Stimulated activated CD4-positive, alpha-beta T cell treated with anti-CD3 and anti-CD28 coated beads, Interleukin-1b, Interleukin-23, amount 100 ng/mL, for 48 hours (primary cell): ENCODE measurements at regions not wholly inside any gene's neighbourhood (a gene's known extent, or its start where the extent isn't known, plus 50 kb on each side); places are given as distances from the start of the nearest gene placed in this dataset.

Experiments
- DNase-seq: peaks from one replicate; pipeline ENCODE4 v3.0.0-alpha.2; 2020

GRCh38 chr13:52975969-52976368 is 52.6 kb upstream of the OLFM4 start:
- no peak for DNase-seq

GRCh38 chr13:52975161-52975560 is 53.5 kb upstream of the OLFM4 start:
- no peak for DNase-seq

- no peak for DNase-seq
These were observed 53.9 kb upstream of the OLFM4 start for GRCh38 chr13:52974711-52975110.

- no peak for DNase-seq
These were observed 59.2 kb upstream of the OLFM4 start for GRCh38 chr13:52969373-52969772.

- DNase-seq, result peak; percentile 61
These were observed 60.4 kb upstream of the OLFM4 start for GRCh38 chr13:52968074-52968700.

- no peak for DNase-seq
These were observed 66.6 kb upstream of the OLFM4 start for GRCh38 chr13:52961987-52962386.

- no peak for DNase-seq
These were observed 67.2 kb upstream of the OLFM4 start for GRCh38 chr13:52961256-52961910.

- DNase-seq, result no peak
These were observed 73.1 kb upstream of the OLFM4 start for GRCh38 chr13:52955472-52955874.

GRCh38 chr13:52954838-52955237 is 73.8 kb upstream of the OLFM4 start:
- no peak for DNase-seq

GRCh38 chr13:52950436-52950956 is 78.1 kb upstream of the OLFM4 start:
- no peak for DNase-seq

- DNase-seq, result no peak
These were observed 78.9 kb upstream of the OLFM4 start for GRCh38 chr13:52949742-52950141.

GRCh38 chr13:52949044-52949443 is 79.6 kb upstream of the OLFM4 start:
- no peak for DNase-seq

GRCh38 chr13:52947921-52948373 is 80.7 kb upstream of the OLFM4 start:
- DNase-seq, result no peak

- DNase-seq, result no peak
These were observed 83.3 kb upstream of the OLFM4 start for GRCh38 chr13:52945348-52945747.

- DNase-seq, result no peak
These were observed 83.9 kb upstream of the OLFM4 start for GRCh38 chr13:52944697-52945096.

GRCh38 chr13:52938065-52938464 is 89.6 kb upstream of the PCDH8 start:
- no peak for DNase-seq

GRCh38 chr13:52936806-52937205 is 88.4 kb upstream of the PCDH8 start:
- no peak for DNase-seq

GRCh38 chr13:52934258-52934657 is 85.8 kb upstream of the PCDH8 start:
- DNase-seq, result no peak

- DNase-seq, result no peak
These were observed 85.2 kb upstream of the PCDH8 start for GRCh38 chr13:52933547-52934210.

- no peak for DNase-seq
These were observed 84.7 kb upstream of the PCDH8 start for GRCh38 chr13:52933099-52933498.

- no peak for DNase-seq
These were observed 84.2 kb upstream of the PCDH8 start for GRCh38 chr13:52932649-52933048.

GRCh38 chr13:52931539-52932431 is 83.3 kb upstream of the PCDH8 start:
- no peak for DNase-seq

GRCh38 chr13:52931131-52931530 is 82.7 kb upstream of the PCDH8 start:
- DNase-seq, result no peak
